T-helper 1 cell treated with Interleukin-12 subunit alpha and Interleukin-12 subunit beta and Interleukin-4 antibody, amounts not matched to agents 30 ng/mL and 1 ng/mL, for 36 hours (primary cell): ENCODE measurements at regions not wholly inside any gene's neighbourhood (a gene's known extent, or its start where the extent isn't known, plus 50 kb on each side); places are given as distances from the start of the nearest gene placed in this dataset.

Experiments
- intact Hi-C: fragments of 100-400 bp; cut with micrococcal nuclease; formaldehyde crosslinking; loops from one replicate; pipeline ENCODE4 v1.15.1; 2024

- intact Hi-C loops, result no loop called here
Observed at GRCh38 chr3:106577241-106577640, 708.4 kb upstream of the CBLB start.

GRCh38 chr3:106578911-106579310 is 710.1 kb upstream of the CBLB start:
- intact Hi-C loops, result no loop called here

GRCh38 chr3:106582151-106582550 is 713.3 kb upstream of the CBLB start:
- intact Hi-C loops, result no loop called here

- intact Hi-C loops, result no loop called here
Observed at GRCh38 chr3:106587551-106587950, 718.7 kb upstream of the CBLB start.

- intact Hi-C loops, result no loop called here
Observed at GRCh38 chr3:106588739-106589138, 719.9 kb upstream of the CBLB start.

GRCh38 chr3:106589311-106589942 is 720.6 kb upstream of the CBLB start:
- intact Hi-C loops, result no loop called here

GRCh38 chr3:106590216-106590615 is 721.4 kb upstream of the CBLB start:
- intact Hi-C loops, result no loop called here

- intact Hi-C loops, result no loop called here
Observed at GRCh38 chr3:106593381-106593780, 724.6 kb upstream of the CBLB start.

GRCh38 chr3:106609666-106610301 is 741.0 kb upstream of the CBLB start:
- intact Hi-C loops, result loop anchor here (1.0 to 10.0 kb wide), 14 partner anchors 77 to 1240 kb away; partner anchors contain the start of gene CBLB

- intact Hi-C loops, result no loop called here
Observed at GRCh38 chr3:106610362-106610959, 741.6 kb upstream of the CBLB start.

- intact Hi-C loops, result no loop called here
Observed at GRCh38 chr3:106611116-106611515, 742.3 kb upstream of the CBLB start.

GRCh38 chr3:106611841-106612240 is 743.0 kb upstream of the CBLB start:
- intact Hi-C loops, result no loop called here

- intact Hi-C loops, result no loop called here
Observed at GRCh38 chr3:106616556-106616955, 747.7 kb upstream of the CBLB start.

GRCh38 chr3:106617276-106617675 is 748.5 kb upstream of the CBLB start:
- intact Hi-C loops, result no loop called here

GRCh38 chr3:106620646-106621045 is 751.8 kb upstream of the CBLB start:
- intact Hi-C loops, result no loop called here

- intact Hi-C loops, result no loop called here
Observed at GRCh38 chr3:106624154-106624553, 753.1 kb upstream of the CCDC54 start.

- intact Hi-C loops, result no loop called here
Observed at GRCh38 chr3:106628407-106628806, 748.8 kb upstream of the CCDC54 start.

- intact Hi-C loops, result no loop called here
Observed at GRCh38 chr3:106629215-106629832, 747.9 kb upstream of the CCDC54 start.

- intact Hi-C loops, result no loop called here
Observed at GRCh38 chr3:106631373-106632108, 745.7 kb upstream of the CCDC54 start.

- intact Hi-C loops, result no loop called here
Observed at GRCh38 chr3:106635271-106635670, 742.0 kb upstream of the CCDC54 start.

- intact Hi-C loops, result no loop called here
Observed at GRCh38 chr3:106635826-106636225, 741.4 kb upstream of the CCDC54 start.

GRCh38 chr3:106640353-106640752 is 736.9 kb upstream of the CCDC54 start:
- intact Hi-C loops, result no loop called here
